ENCODE measurements at regions not wholly inside any gene's neighbourhood (a gene's known extent, or its start where the extent isn't known, plus 50 kb on each side); places are given as distances from the start of the nearest gene placed in this dataset.

DNA sequence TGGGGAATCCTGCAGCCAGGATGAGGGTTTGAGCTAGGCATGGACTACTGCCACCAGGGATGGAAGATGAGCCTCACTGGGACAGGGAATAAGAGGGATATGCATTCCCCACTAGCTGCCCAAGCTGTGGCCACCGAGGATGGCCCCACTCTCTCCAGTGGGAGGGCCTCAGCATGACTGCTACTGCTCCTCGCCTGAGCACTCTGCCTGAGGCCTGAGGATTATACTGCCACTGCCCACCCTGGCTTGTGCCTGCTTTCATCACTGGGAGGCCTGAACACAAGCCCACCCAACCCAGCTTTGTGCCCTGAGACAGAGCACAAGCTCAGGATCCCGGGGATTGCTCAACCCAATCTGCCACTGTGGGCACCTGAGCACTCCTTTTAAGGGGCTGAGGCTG is 425.6 kb downstream of the RASEF start:
- no peaks in the 10 kb centered on the region for H3K4me1 ChIP-seq (ENCODE audit: insufficient read depth, low read length, poor library complexity, severe bottlenecking)
- no peak for TF ChIP-seq EZH2 (IDR thresholded peaks at IDR 0.05; ENCODE audit: borderline replicate concordance, low read depth, low read length, poor library complexity, severe bottlenecking)
- TF ChIP-seq, protein P1, sequence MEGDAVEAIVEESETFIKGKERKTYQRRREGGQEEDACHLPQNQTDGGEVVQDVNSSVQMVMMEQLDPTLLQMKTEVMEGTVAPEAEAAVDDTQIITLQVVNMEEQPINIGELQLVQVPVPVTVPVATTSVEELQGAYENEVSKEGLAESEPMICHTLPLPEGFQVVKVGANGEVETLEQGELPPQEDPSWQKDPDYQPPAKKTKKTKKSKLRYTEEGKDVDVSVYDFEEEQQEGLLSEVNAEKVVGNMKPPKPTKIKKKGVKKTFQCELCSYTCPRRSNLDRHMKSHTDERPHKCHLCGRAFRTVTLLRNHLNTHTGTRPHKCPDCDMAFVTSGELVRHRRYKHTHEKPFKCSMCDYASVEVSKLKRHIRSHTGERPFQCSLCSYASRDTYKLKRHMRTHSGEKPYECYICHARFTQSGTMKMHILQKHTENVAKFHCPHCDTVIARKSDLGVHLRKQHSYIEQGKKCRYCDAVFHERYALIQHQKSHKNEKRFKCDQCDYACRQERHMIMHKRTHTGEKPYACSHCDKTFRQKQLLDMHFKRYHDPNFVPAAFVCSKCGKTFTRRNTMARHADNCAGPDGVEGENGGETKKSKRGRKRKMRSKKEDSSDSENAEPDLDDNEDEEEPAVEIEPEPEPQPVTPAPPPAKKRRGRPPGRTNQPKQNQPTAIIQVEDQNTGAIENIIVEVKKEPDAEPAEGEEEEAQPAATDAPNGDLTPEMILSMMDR (conservative IDR thresholded peaks at IDR 0.05; ENCODE audit: low read depth, low read length) = no peak
- no peaks in the 10 kb centered on the region for H3K27me3 ChIP-seq (replicated peaks; ENCODE audit: insufficient read depth, low read depth, low read length, poor library complexity)
- no peak overlapping the region for H3K27ac ChIP-seq (ENCODE audit: low read depth, low read length, poor library complexity, severe bottlenecking)
- ChIA-PET POLR2A (ENCODE audit: low non-redundant PET) (no interaction called here), CTCF (no interaction called here)
- peaks cover 5% of the 10 kb centered on the region for H3K9me3 ChIP-seq (ENCODE audit: low read depth, low read length, poor library complexity, severe bottlenecking)
- no peaks in the 10 kb centered on the region for H3K36me3 ChIP-seq (ENCODE audit: insufficient read depth, low read length, poor library complexity, severe bottlenecking)
- no peak for DNase-seq (ENCODE audit: low spot score)
- intact Hi-C loops (cut with micrococcal nuclease; ENCODE audit: unreplicated experiment) = no loop called here
- H3K4me3 ChIP-seq (ENCODE audit: low read depth, low read length, poor library complexity, severe bottlenecking) = no peak overlapping the region
- BruUV-seq (replicated peaks) = no TSS peak

DNA sequence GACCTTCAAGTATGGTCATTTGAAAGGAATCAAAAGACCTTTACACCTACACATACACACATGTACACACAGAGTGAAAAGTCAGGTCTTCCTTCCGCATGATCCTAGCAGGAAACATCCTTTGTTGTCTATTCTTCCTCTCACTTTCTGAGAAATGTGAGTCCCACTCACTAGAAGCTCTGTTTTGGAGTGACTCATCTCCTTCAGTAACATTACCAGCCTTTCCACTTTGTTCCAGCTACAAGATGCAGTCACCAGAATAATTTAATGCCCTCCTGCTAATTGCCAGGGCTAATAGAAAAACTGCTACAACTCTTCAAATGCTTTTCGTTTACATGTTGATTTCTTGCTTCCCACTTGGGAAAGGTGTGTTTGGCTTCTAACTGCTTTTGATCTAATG is 417.3 kb downstream of the RASEF start:
- ChIA-PET CTCF (no interaction called here), POLR2A (ENCODE audit: low non-redundant PET) (no interaction called here)
- no TSS peak for BruUV-seq (replicated peaks)
- no peak for DNase-seq (ENCODE audit: low spot score)
- H3K4me1 ChIP-seq (ENCODE audit: insufficient read depth, low read length, poor library complexity, severe bottlenecking) = no peaks in the 10 kb centered on the region
- no peaks in the 10 kb centered on the region for H3K27me3 ChIP-seq (replicated peaks; ENCODE audit: insufficient read depth, low read depth, low read length, poor library complexity)
- no peaks in the 10 kb centered on the region for H3K9me3 ChIP-seq (ENCODE audit: low read depth, low read length, poor library complexity, severe bottlenecking)
- H3K36me3 ChIP-seq (ENCODE audit: insufficient read depth, low read length, poor library complexity, severe bottlenecking) = no peaks in the 10 kb centered on the region
- no peak for TF ChIP-seq EZH2 (IDR thresholded peaks at IDR 0.05; ENCODE audit: borderline replicate concordance, low read depth, low read length, poor library complexity, severe bottlenecking)
- TF ChIP-seq, protein P1 (conservative IDR thresholded peaks at IDR 0.05; ENCODE audit: low read depth, low read length) = no peak
- intact Hi-C loops (cut with micrococcal nuclease; ENCODE audit: unreplicated experiment) = no loop called here
- H3K4me3 ChIP-seq (ENCODE audit: low read depth, low read length, poor library complexity, severe bottlenecking) = no peak overlapping the region
- no peak overlapping the region for H3K27ac ChIP-seq (ENCODE audit: low read depth, low read length, poor library complexity, severe bottlenecking)

DNA sequence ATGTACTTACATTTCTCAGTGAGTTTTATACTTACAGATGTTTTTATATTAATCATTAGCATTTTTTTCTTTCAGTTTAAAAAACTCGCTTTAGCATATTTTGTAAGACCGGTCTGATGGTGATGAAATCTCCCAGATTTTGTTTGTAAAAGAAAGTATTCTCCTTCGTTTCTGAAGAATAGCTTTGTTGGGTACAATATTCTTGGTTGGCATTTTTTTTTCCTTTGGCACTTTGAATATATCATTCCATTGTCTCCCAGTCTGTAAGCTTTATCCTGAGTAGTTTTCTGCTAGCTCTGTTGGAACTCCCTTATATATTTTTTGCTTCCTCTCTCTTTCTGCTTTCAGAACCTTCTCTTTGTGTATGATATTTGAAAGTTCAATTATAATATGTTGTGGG is 412.6 kb downstream of the RASEF start:
- no peaks in the 10 kb centered on the region for H3K36me3 ChIP-seq (ENCODE audit: insufficient read depth, low read length, poor library complexity, severe bottlenecking)
- no peak for DNase-seq (ENCODE audit: low spot score)
- no peaks in the 10 kb centered on the region for H3K9me3 ChIP-seq (ENCODE audit: low read depth, low read length, poor library complexity, severe bottlenecking)
- ChIA-PET CTCF (no interaction called here), POLR2A (ENCODE audit: low non-redundant PET) (no interaction called here)
- H3K4me1 ChIP-seq (ENCODE audit: insufficient read depth, low read length, poor library complexity, severe bottlenecking) = no peaks in the 10 kb centered on the region
- no peak overlapping the region for H3K4me3 ChIP-seq (ENCODE audit: low read depth, low read length, poor library complexity, severe bottlenecking)
- intact Hi-C loops (cut with micrococcal nuclease; ENCODE audit: unreplicated experiment) = no loop called here
- no TSS peak for BruUV-seq (replicated peaks)
- H3K27ac ChIP-seq (ENCODE audit: low read depth, low read length, poor library complexity, severe bottlenecking) = no peak overlapping the region
- no peak for TF ChIP-seq EZH2 (IDR thresholded peaks at IDR 0.05; ENCODE audit: borderline replicate concordance, low read depth, low read length, poor library complexity, severe bottlenecking)
- TF ChIP-seq, protein P1 (conservative IDR thresholded peaks at IDR 0.05; ENCODE audit: low read depth, low read length) = no peak
- H3K27me3 ChIP-seq (replicated peaks; ENCODE audit: insufficient read depth, low read depth, low read length, poor library complexity) = no peaks in the 10 kb centered on the region

Data from A673 (cell line).